ENCODE measurements at regions not wholly inside any gene's neighbourhood (a gene's known extent, or its start where the extent isn't known, plus 50 kb on each side); places are given as distances from the start of the nearest gene placed in this dataset.

DNA sequence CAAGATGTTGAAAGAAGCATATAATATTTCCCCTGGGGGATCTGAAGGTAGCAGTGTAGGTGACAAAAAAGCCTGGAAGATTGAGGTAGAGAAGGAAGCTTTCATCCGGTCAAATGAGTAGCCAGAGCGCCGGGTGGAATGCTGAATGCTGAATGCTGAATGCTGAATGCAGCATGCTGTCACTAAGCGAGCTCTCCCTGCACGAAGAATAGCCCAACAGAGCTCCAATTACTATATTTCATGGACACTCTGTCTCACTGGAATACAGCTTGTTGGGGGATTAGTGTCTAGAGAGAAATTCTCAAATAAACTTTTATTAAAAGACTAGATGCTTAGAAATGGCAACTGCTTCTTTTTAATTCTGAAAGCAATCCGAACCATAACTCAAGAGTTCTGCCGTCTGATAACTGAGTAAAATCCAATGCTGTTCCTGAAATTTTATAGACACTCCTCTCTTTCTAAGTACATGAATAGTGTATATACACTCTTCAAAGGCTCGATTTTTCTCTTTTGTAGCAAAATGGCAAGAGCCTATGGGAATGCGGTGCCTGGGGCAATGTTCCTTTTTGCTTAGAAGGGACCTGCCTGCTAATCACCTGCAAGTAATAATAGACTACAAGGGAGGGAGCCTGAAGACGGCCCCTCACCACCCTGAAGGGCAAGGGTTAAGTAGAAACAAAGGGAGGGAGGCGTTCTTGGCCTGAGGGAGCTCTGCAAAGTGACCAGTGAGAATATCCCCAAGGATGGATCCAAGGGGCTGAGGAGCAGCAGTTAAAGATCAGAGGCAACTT is 203.7 kb upstream of the ESRRG start:
- WGBS (ENCODE audit: insufficient coverage, insufficient read length) = no CpG with 5 or more reads among the region's 11 CpGs
- Histone ChIP-seq H3K4me1 (ENCODE audit: control insufficient read depth, insufficient read depth, low read length) (peaks cover 3% of the 10 kb centered on the region), H3K27ac (ENCODE audit: low read length) (no peak overlapping the region), H3K36me3 (ENCODE audit: control insufficient read depth, insufficient read depth, low read length) (no peaks in the 10 kb centered on the region), H3K9me3 (ENCODE audit: control insufficient read depth, insufficient read depth, low read length) (no peaks in the 10 kb centered on the region), H3K27me3 (ENCODE audit: control insufficient read depth, insufficient read depth, low read length) (no peaks in the 10 kb centered on the region), H3K4me3 (ENCODE audit: low read length) (no peak overlapping the region)
- DNase-seq (ENCODE audit: low read depth, low spot score) = no peak

DNA sequence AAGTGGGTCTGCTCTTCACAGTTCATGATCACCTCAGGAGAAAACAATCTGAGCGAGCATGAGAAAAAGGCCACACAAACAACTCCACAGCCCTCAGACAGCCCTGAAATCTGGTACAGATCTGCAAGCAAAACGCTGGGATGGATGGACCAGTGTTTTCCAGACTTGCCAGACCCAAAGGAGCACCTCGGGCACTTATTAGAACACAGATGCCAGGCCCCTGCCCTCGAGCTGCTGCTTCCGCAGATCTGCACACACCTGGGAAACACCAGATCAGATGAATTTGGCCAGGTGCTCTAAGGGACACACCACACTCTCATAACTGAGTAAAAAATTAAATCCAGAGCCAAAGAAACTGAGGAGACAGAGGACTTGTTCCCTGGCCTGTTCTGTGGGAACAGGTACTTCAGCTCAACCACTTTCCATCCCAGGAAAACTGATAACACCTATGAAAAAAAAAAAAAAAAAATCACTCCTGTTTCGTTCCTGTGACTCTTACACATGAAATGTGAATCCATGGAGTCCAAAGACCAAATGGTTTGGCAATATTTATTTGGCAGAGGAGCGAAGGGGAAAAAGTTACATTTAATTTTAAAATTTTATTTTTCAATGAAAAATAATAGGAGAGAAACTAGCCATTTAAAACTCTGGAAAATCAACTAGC is 202.9 kb upstream of the ESRRG start:
- Histone ChIP-seq H3K36me3 (ENCODE audit: control insufficient read depth, insufficient read depth, low read length) (no peaks in the 10 kb centered on the region), H3K27me3 (ENCODE audit: control insufficient read depth, insufficient read depth, low read length) (no peaks in the 10 kb centered on the region), H3K9me3 (ENCODE audit: control insufficient read depth, insufficient read depth, low read length) (no peaks in the 10 kb centered on the region), H3K4me1 (ENCODE audit: control insufficient read depth, insufficient read depth, low read length) (peaks cover 3% of the 10 kb centered on the region), H3K4me3 (ENCODE audit: low read length) (no peak overlapping the region), H3K27ac (ENCODE audit: low read length) (no peak overlapping the region)
- no CpG with 5 or more reads among the region's 7 CpGs for WGBS (ENCODE audit: insufficient coverage, insufficient read length)
- DNase-seq (ENCODE audit: low read depth, low spot score) = no peak

DNA sequence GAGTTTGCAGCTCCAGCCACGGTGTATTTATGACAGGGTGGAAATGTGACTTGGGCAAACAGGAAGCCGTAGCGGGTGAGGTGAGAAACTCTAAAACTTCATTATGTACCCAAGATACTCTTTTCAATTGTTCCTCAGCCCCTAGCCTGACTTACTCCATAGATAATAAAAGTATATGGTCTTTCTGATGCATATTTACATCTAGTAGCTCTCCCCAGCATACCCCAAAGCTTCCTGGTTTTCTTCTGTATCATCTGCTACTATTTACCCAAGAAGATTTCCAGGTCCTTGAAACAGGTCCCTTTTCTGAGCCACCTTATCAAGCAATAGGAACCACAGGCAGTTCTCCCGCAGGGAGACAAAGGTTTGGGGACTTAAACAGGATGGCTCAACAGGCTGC is 201.5 kb upstream of the ESRRG start:
- Histone ChIP-seq H3K4me3 (ENCODE audit: low read length) (no peak overlapping the region), H3K27me3 (ENCODE audit: control insufficient read depth, insufficient read depth, low read length) (no peaks in the 10 kb centered on the region), H3K36me3 (ENCODE audit: control insufficient read depth, insufficient read depth, low read length) (no peaks in the 10 kb centered on the region), H3K9me3 (ENCODE audit: control insufficient read depth, insufficient read depth, low read length) (no peaks in the 10 kb centered on the region), H3K4me1 (ENCODE audit: control insufficient read depth, insufficient read depth, low read length) (peaks cover 3% of the 10 kb centered on the region), H3K27ac (ENCODE audit: low read length) (no peak overlapping the region)
- DNase-seq (ENCODE audit: low read depth, low spot score) = no peak
- no CpG with 5 or more reads among the region's 4 CpGs for WGBS (ENCODE audit: insufficient coverage, insufficient read length)

DNA sequence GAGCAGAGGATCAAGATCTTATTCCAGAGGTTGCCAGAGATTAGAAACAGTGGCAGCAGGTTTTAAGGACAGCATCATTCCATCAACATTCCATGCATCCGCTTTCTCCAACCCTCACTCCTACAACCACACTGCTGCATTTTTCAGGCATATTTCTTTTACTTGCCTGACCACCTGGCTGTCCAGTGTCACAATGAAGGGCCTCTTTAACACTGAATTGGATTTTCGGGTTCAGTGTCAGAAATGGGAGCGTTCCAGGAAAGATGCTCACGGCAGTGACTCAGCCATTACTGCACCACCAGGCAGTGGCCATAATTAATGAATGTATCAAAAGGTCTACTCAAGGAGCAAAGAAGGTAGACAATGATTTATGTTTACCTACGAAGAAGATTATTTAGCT is 200.4 kb upstream of the ESRRG start:
- Histone ChIP-seq H3K27me3 (ENCODE audit: control insufficient read depth, insufficient read depth, low read length) (no peaks in the 10 kb centered on the region), H3K27ac (ENCODE audit: low read length) (no peak overlapping the region), H3K9me3 (ENCODE audit: control insufficient read depth, insufficient read depth, low read length) (no peaks in the 10 kb centered on the region), H3K4me3 (ENCODE audit: low read length) (no peak overlapping the region), H3K4me1 (ENCODE audit: control insufficient read depth, insufficient read depth, low read length) (peaks cover 3% of the 10 kb centered on the region), H3K36me3 (ENCODE audit: control insufficient read depth, insufficient read depth, low read length) (no peaks in the 10 kb centered on the region)
- no peak for DNase-seq (ENCODE audit: low read depth, low spot score)
- WGBS (ENCODE audit: insufficient coverage, insufficient read length) = no CpG with 5 or more reads among the region's 5 CpGs

DNA sequence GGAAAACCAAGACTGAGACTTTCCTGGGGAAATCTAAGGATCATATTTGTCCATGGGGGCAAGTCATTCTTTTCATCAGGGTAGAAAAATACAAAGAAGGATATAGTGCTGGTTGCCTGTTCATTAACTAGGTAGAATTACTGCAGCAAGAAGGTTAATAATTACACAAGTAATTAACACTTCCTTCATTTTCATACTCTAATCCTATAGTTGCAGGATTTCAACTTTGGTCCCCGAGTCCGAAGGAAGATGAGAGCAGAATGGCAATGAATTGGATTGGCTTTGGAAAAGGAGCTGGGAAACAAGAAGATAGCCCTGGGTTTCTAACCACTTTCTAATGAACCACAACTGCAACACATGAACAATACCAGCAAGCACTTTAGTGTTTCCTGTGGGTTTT is 199.2 kb upstream of the ESRRG start:
- H3K4me1 ChIP-seq (ENCODE audit: control insufficient read depth, insufficient read depth, low read length) = peaks cover 1% of the 10 kb centered on the region; the same call in 1 of the 2 replicates
- no peaks in the 10 kb centered on the region for H3K27me3 ChIP-seq (ENCODE audit: control insufficient read depth, insufficient read depth, low read length)
- no peak overlapping the region for H3K27ac ChIP-seq (ENCODE audit: low read length)
- WGBS (ENCODE audit: insufficient coverage, insufficient read length) = no CpG with 5 or more reads among the region's 2 CpGs
- DNase-seq (ENCODE audit: low read depth, low spot score) = no peak
- H3K9me3 ChIP-seq (ENCODE audit: control insufficient read depth, insufficient read depth, low read length) = no peaks in the 10 kb centered on the region
- H3K36me3 ChIP-seq (ENCODE audit: control insufficient read depth, insufficient read depth, low read length) = no peaks in the 10 kb centered on the region
- no peak overlapping the region for H3K4me3 ChIP-seq (ENCODE audit: low read length)

DNA sequence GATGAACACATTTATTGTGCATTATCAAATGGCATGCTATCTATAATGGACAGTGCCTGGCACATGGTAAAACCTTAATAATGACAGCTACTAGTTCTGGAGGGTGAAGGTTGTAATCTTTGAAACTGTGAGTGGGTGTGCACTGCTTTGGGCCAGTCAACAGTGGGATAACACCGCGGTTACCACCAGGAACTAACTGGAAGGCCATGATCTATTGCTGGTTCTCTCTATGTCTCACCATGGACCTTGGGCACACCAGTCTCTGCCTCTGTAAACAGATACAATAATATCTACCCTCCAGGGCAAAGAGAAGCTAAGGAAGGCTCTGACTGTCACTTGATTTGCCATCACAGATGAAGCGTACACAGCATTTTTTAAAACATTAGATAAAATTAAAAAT is 198.6 kb upstream of the ESRRG start:
- no CpG with 5 or more reads among the region's 3 CpGs for WGBS (ENCODE audit: insufficient coverage, insufficient read length)
- DNase-seq (ENCODE audit: low read depth, low spot score) = no peak
- H3K4me3 ChIP-seq (ENCODE audit: low read length) = no peak overlapping the region

DNA sequence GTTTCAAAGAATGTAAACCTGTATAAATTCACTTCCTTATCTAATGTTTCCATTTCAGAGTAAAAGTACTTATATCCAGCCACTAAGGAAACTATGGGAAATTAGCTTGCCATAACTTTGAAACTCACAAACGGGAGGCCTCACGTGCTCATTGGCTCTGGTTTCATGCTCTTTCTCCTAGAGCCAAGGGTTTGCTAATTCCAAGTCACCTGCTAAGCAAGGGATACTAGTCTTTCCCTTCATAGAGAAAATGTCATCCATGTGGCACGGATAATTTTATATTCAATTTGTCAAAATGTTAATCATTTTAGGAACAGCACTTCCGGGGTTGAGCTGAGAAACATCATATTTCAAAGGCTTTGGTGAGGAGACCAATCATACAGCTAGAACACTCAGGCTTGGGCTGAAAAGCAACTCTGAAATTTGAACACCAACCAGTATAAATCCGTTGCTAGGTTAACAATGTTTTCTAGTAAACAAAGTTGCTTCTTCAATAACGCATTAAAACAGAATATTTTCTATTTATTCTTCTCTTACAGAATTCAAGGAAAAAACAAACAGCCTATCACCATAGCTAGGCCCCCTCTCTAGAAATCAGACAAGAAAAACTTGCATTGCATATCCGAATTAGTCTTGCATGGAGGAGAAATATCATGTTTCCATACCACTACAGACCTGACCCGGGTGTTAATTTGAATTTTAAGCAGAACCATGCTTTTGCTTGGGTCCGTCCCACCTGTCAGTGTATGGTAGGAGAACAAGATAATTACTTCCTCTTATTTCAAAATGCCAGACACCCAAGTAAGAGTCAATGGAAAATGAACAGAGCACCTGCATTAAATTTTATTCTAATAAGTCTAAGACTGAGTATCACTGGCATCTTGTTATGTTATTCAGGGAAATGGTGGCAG is 196.1 kb upstream of the ESRRG start:
- 100% methylated on average over 1 of the region's 9 CpGs for WGBS (ENCODE audit: insufficient coverage, insufficient read length)
- H3K9me3 ChIP-seq (ENCODE audit: control insufficient read depth, insufficient read depth, low read length) = no peaks in the 10 kb centered on the region
- H3K27me3 ChIP-seq (ENCODE audit: control insufficient read depth, insufficient read depth, low read length) = no peaks in the 10 kb centered on the region
- H3K27ac ChIP-seq (ENCODE audit: low read length) = no peak overlapping the region
- no peak overlapping the region for H3K4me3 ChIP-seq (ENCODE audit: low read length)
- no peaks in the 10 kb centered on the region for H3K4me1 ChIP-seq (ENCODE audit: control insufficient read depth, insufficient read depth, low read length)
- DNase-seq (ENCODE audit: low read depth, low spot score) = no peak
- no peaks in the 10 kb centered on the region for H3K36me3 ChIP-seq (ENCODE audit: control insufficient read depth, insufficient read depth, low read length)

More for the DNA sequence above, 198.6 kb upstream of the ESRRG start:
- H3K36me3 ChIP-seq (ENCODE audit: control insufficient read depth, insufficient read depth, low read length) = no peaks in the 10 kb centered on the region
- H3K4me1 ChIP-seq (ENCODE audit: control insufficient read depth, insufficient read depth, low read length) = no peaks in the 10 kb centered on the region
- no peaks in the 10 kb centered on the region for H3K27me3 ChIP-seq (ENCODE audit: control insufficient read depth, insufficient read depth, low read length)
- H3K27ac ChIP-seq (ENCODE audit: low read length) = no peak overlapping the region
- H3K9me3 ChIP-seq (ENCODE audit: control insufficient read depth, insufficient read depth, low read length) = no peaks in the 10 kb centered on the region

DNA sequence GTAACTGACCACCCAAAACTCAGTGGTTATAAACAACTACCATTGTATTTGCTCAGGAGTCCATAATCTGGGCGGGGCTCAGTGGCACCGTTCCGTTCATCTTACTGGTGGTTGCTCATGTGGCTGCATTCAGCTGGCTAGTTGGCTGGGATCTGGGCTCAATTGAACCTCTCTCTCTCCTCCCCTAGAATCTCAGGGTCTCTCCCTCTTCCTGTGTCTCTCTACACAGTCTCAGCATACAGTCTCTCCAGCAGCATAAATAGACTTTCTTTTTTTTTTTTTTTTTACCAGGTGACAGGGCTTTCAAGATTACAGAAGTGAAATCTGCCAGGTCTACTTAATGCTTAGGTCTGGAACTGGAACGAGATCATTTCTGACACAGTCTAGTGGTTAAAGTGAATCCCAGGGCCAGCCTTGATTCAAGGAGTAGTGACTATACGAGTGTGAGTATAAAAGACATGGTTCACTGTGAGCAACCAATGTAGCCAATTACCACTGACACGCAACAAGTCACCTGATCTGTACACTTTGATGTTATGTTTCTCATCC is 193.7 kb upstream of the ESRRG start:
- Histone ChIP-seq H3K9me3 (ENCODE audit: control insufficient read depth, insufficient read depth, low read length) (no peaks in the 10 kb centered on the region), H3K36me3 (ENCODE audit: control insufficient read depth, insufficient read depth, low read length) (no peaks in the 10 kb centered on the region), H3K27me3 (ENCODE audit: control insufficient read depth, insufficient read depth, low read length) (no peaks in the 10 kb centered on the region), H3K27ac (ENCODE audit: low read length) (no peak overlapping the region), H3K4me3 (ENCODE audit: low read length) (no peak overlapping the region), H3K4me1 (ENCODE audit: control insufficient read depth, insufficient read depth, low read length) (no peaks in the 10 kb centered on the region)
- no peak for DNase-seq (ENCODE audit: low read depth, low spot score)
- no CpG with 5 or more reads among the region's 6 CpGs for WGBS (ENCODE audit: insufficient coverage, insufficient read length)

DNA sequence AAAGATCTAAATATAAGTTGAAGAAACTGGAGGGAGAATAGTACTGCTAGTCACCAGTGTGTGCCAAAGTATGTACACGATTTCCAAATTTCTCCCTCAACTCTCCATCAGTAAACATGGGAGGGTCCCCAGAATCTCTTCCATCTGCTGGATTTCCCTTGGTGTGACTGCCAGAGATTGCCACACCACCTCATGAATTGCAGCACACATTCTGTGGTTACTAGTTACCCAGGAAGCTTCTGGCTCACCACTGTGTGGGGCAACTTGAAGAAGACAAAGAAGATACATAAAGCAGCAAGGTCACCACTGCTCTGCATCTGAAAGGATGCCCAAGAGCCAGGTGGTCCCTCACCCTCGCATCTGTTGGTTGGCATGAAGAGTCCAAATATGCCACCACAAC is 191.7 kb upstream of the ESRRG start:
- DNase-seq (ENCODE audit: low read depth, low spot score) = no peak
- no CpG with 5 or more reads among the region's 2 CpGs for WGBS (ENCODE audit: insufficient coverage, insufficient read length)

DNA sequence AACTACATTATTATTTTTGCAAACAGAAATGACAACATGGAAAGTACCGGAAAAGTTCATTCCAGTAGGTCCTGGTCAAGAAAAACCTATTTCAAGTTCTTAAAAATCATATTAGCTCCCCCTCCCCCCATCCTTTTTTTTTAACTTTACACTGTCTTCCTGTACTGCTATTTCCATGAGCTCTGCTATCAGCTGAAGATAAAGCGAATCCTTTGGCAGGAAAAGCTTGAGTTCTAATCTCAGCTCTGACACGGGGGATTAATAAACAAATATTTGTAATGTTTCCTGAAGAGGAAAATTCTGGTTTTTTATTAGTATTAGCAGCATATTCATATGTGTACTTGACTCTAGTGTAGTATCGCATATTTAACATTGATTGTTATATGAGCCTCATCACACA is 190.7 kb upstream of the ESRRG start:
- Histone ChIP-seq H3K9me3 (ENCODE audit: control insufficient read depth, insufficient read depth, low read length) (no peaks in the 10 kb centered on the region), H3K4me1 (ENCODE audit: control insufficient read depth, insufficient read depth, low read length) (no peaks in the 10 kb centered on the region), H3K27me3 (ENCODE audit: control insufficient read depth, insufficient read depth, low read length) (no peaks in the 10 kb centered on the region), H3K36me3 (ENCODE audit: control insufficient read depth, insufficient read depth, low read length) (no peaks in the 10 kb centered on the region), H3K4me3 (ENCODE audit: low read length) (no peak overlapping the region), H3K27ac (ENCODE audit: low read length) (no peak overlapping the region)
- WGBS (ENCODE audit: insufficient coverage, insufficient read length) = no CpG with 5 or more reads among the region's 4 CpGs
- DNase-seq (ENCODE audit: low read depth, low spot score) = no peak

More for the DNA sequence above, 191.7 kb upstream of the ESRRG start:
- no peaks in the 10 kb centered on the region for H3K4me1 ChIP-seq (ENCODE audit: control insufficient read depth, insufficient read depth, low read length)
- H3K27ac ChIP-seq (ENCODE audit: low read length) = no peak overlapping the region
- no peak overlapping the region for H3K4me3 ChIP-seq (ENCODE audit: low read length)
- H3K9me3 ChIP-seq (ENCODE audit: control insufficient read depth, insufficient read depth, low read length) = no peaks in the 10 kb centered on the region
- H3K27me3 ChIP-seq (ENCODE audit: control insufficient read depth, insufficient read depth, low read length) = no peaks in the 10 kb centered on the region
- H3K36me3 ChIP-seq (ENCODE audit: control insufficient read depth, insufficient read depth, low read length) = no peaks in the 10 kb centered on the region

Measured in iPS DF 6.9 (cell line).